SK-N-MC (cell line): ENCODE measurements at regions not wholly inside any gene's neighbourhood (a gene's known extent, or its start where the extent isn't known, plus 50 kb on each side); places are given as distances from the start of the nearest gene placed in this dataset.
"Not testable (repeated sequence)": the region's sequence is repeated elsewhere in the genome, so short reads cannot be mapped to it uniquely, and the experiment has no call there.

Experiments
- DNase-seq: peaks from one replicate; pipeline ENCODE4 v3.0.0-alpha.2; 2011; ENCODE audit warnings: low read depth, low spot score
- H3K27ac ChIP-seq: fragments of 200-600 bp; sonication (generic); 2 replicates; pipeline ENCODE4 v1.5.1; 2016; ENCODE audit warnings: mixed run types
- H3K36me3 ChIP-seq: fragments of 200-600 bp; sonication (generic); 2 replicates; pipeline ENCODE4 v1.6.1; 2017; ENCODE audit warnings: antibody characterized with exemption, low read length, mixed read lengths; ENCODE audit not compliant: insufficient read depth
- H3K4me3 ChIP-seq: fragments of 200-600 bp; sonication (generic); 2 replicates; pipeline ENCODE4 v1.5.1; 2016
- H3K9ac ChIP-seq: fragments of 200-600 bp; sonication (generic); 2 replicates; pipeline ENCODE4 v1.8.0; 2017; ENCODE audit warnings: mixed run types, mixed read lengths; ENCODE audit not compliant: insufficient read length
- H3K9me3 ChIP-seq: fragments of 200-600 bp; sonication (generic); 2 replicates; pipeline ENCODE4 v1.6.1; 2017; ENCODE audit warnings: low read depth, mild to moderate bottlenecking, antibody characterized with exemption, low read length, moderate library complexity, mixed read lengths
- EZH2 ChIP-seq: fragments of 200-600 bp; sonication (generic); IDR thresholded peaks from one replicate; pipeline ENCODE4 v1.6.1; 2017; ENCODE audit warnings: antibody characterized with exemption
- FOXP2 ChIP-seq: optimal IDR thresholded peaks from 2 replicates; pipeline ENCODE3; 2011; ENCODE audit warnings: mild to moderate bottlenecking, moderate library complexity; ENCODE audit not compliant: insufficient read depth; ENCODE audit errors: extremely low read length, control extremely low read depth
- POLR2AphosphoS5 ChIP-seq: IDR thresholded peaks from 2 replicates; pipeline ENCODE4 v1.6.1; 2012; ENCODE audit warnings: mild to moderate bottlenecking, low read depth, low read length, borderline replicate concordance

DNA sequence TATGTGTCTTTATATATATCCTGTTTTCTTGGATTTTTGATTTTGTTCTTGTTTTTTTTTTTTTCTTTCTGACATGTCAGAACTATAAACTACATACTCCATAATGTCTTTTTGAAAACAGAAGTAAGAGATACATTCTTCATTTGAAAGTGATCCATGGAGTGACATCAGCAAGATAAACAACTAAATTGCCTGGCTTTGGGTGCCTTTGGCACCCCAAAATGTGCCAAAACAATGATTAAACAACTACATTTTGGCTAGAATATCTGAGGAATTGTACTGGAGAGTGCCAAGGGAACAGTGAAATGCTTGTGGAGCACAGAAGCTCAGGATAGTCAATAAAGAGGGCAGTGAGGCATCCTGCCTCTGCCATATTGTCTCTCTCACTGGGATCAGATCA, 766.1 kb upstream of the ANO3 start:
- H3K9ac ChIP-seq: no peak overlapping the region
- no peaks in the 10 kb centered on the region for H3K9me3 ChIP-seq
- TF ChIP-seq EZH2 (no peak), POLR2AphosphoS5 (no peak), FOXP2 (no peak)
- H3K36me3 ChIP-seq: no peaks in the 10 kb centered on the region
- no peak for DNase-seq
- H3K27ac ChIP-seq: no peak overlapping the region
- H3K4me3 ChIP-seq: no peak overlapping the region

DNA sequence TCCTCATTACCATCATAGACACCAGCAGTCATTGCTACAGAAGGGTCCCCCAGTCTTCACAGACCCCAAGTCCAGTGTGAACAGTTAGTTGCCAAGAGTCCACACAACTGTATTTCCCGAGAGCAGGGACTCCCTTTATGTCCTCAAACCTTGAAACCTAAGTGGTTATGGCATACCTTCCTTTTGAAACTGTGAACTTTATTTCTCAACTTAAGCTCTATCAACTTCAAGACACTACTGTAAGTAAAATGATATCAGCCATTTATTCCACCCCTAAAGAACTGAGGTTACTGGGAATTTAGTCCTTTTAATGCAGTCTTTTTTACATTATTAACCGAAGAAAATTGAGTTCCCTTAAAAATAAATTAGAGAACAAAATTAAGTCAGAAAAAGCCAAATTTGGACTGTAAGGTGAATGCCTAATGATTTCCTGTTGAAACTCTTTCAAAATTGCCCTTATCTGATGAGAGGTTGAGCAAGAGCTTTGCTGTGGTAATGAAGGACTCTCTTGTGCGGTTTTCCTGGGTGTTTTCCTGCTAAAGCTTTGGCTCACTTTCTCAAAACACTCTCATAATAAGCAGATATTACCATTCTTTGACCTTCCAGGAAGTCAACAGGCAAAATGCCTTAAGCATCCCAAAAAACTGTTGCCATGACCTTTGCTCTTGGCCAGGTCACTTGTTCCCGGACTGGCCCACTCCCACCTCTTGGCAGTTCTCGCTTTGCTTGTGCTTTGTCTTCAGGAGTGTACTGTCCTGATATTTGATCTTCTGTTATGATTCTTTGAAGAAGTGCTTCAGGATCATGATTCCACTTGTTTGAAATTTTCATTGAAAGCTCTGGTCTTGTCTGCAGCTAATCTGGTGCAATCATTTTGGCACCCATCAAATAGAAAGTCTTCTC, 765.4 kb upstream of the ANO3 start:
- peak; percentile 1 for DNase-seq
- no peaks in the 10 kb centered on the region for H3K36me3 ChIP-seq
- no peak overlapping the region for H3K4me3 ChIP-seq
- no peak overlapping the region for H3K9ac ChIP-seq
- H3K27ac ChIP-seq: no peak overlapping the region
- no peaks in the 10 kb centered on the region for H3K9me3 ChIP-seq
- TF ChIP-seq FOXP2 (no peak), POLR2AphosphoS5 (no peak), EZH2 (no peak)

DNA sequence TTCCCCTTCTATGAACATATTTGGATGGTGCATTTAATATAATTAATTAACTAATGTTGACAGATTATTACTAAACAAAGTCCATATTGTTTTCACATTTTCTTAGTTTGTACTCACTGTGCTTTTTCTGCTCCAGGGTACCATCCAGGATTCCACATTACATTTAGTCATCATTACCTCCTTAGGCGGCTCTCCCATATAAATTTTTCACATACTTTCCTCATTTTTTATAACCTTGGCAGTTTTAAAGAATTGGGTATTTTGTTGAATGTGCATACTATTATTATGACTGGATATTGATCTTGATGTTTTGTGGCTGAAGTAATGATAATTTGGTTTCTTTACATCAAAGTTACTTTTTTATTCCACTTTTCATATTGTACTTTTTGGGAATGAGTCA, 755.6 kb upstream of the ANO3 start:
- DNase-seq: no peak
- Histone ChIP-seq H3K9ac (no peak overlapping the region), H3K9me3 (no peaks in the 10 kb centered on the region), H3K27ac (no peak overlapping the region), H3K36me3 (no peaks in the 10 kb centered on the region), H3K4me3 (no peak overlapping the region)
- TF ChIP-seq POLR2AphosphoS5 (no peak), EZH2 (no peak), FOXP2 (no peak)

- not testable (repeated sequence) for H3K9ac ChIP-seq, DNase-seq, H3K27ac ChIP-seq, H3K36me3 ChIP-seq, H3K4me3 ChIP-seq, H3K9me3 ChIP-seq
Observed at GRCh38 chr11:25579554-25579953, 752.4 kb upstream of the ANO3 start.

- no peak overlapping the region for H3K9ac ChIP-seq
- no peaks in the 10 kb centered on the region for H3K9me3 ChIP-seq
- no peaks in the 10 kb centered on the region for H3K36me3 ChIP-seq
- TF ChIP-seq POLR2AphosphoS5: no peak
- no peak for TF ChIP-seq EZH2
- no peak for TF ChIP-seq FOXP2
- no peak overlapping the region for H3K4me3 ChIP-seq
- DNase-seq: no peak
- H3K27ac ChIP-seq: no peak overlapping the region
Observed at GRCh38 chr11:25583596-25583995, 748.3 kb upstream of the ANO3 start.

DNA sequence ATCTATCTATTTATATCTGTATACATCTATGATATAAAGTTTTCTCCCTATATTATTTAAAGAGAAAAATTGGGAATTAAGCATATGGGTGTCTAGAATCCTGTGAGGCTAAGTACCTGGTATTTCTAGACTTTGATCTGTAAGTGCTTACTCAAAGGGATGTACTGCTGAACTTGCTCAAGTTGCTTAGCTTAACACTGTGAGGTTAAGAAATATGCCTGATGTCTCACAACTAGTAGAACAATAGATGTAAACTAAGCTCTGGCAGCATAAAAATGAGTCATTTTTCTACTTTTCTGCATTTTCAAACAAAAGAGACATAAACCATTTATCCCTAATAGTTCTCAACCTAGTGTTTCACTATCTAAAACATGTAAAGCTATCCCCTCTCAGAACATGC, 744.4 kb upstream of the ANO3 start:
- TF ChIP-seq POLR2AphosphoS5 (no peak), FOXP2 (no peak), EZH2 (no peak)
- Histone ChIP-seq H3K9ac (no peak overlapping the region), H3K27ac (no peak overlapping the region), H3K9me3 (no peaks in the 10 kb centered on the region), H3K36me3 (no peaks in the 10 kb centered on the region), H3K4me3 (no peak overlapping the region)
- no peak for DNase-seq

GRCh38 chr11:25593221-25593620, 738.7 kb upstream of the ANO3 start:
- no peak overlapping the region for H3K4me3 ChIP-seq
- DNase-seq: no peak
- H3K9ac ChIP-seq: no peak overlapping the region
- H3K9me3 ChIP-seq: no peaks in the 10 kb centered on the region
- H3K27ac ChIP-seq: no peak overlapping the region
- no peaks in the 10 kb centered on the region for H3K36me3 ChIP-seq
- TF ChIP-seq FOXP2: no peak
- no peak for TF ChIP-seq POLR2AphosphoS5
- no peak for TF ChIP-seq EZH2

GRCh38 chr11:25596701-25597100, 735.2 kb upstream of the ANO3 start:
- no peak overlapping the region for H3K27ac ChIP-seq
- no peak for TF ChIP-seq FOXP2
- TF ChIP-seq EZH2: no peak
- no peak for TF ChIP-seq POLR2AphosphoS5
- H3K4me3 ChIP-seq: no peak overlapping the region
- no peaks in the 10 kb centered on the region for H3K36me3 ChIP-seq
- no peaks in the 10 kb centered on the region for H3K9me3 ChIP-seq
- H3K9ac ChIP-seq: no peak overlapping the region
- DNase-seq: no peak

DNA sequence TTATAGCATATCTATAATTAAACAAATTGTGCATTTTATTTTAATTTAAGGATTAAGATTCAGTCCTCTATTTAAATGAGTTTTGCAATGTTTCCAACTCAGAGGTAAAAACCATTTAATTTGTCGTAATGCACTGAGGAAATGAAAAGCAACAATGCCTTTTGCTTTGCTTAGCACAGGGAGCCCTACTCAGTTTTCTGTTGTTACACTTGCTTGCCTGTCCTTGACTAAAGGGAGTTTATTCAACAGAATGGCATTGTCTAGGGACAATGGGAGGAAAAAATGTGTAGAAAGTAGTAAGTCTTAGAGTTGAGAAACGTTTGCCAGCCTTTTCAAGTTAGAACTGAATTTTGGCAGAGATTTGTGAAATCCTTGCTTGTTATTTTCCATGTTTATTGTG, 734.2 kb upstream of the ANO3 start:
- no peak for TF ChIP-seq POLR2AphosphoS5
- no peak for TF ChIP-seq FOXP2
- no peak for TF ChIP-seq EZH2
- Histone ChIP-seq H3K9ac (no peak overlapping the region), H3K27ac (no peak overlapping the region), H3K36me3 (no peaks in the 10 kb centered on the region), H3K4me3 (no peak overlapping the region), H3K9me3 (no peaks in the 10 kb centered on the region)
- DNase-seq: no peak
